ENCODE measurements at regions not wholly inside any gene's neighbourhood (a gene's known extent, or its start where the extent isn't known, plus 50 kb on each side); places are given as distances from the start of the nearest gene placed in this dataset.
A peak's percentile ranks its signal among the peaks of the same experiment; 100 is the strongest.

- Mint-ChIP-seq H3K4me3 (no peak overlapping the region), H3K27ac (no peak overlapping the region), H3K4me1 (ENCODE audit: low read depth) (peaks cover 18% of the 10 kb centered on the region), H3K36me3 (ENCODE audit: low read depth) (no peaks in the 10 kb centered on the region), H3K9me3 (no peaks in the 10 kb centered on the region), H3K27me3 (ENCODE audit: insufficient read depth) (peaks cover 4% of the 10 kb centered on the region)
- TF ChIP-seq CTCF (IDR thresholded peaks at IDR 0.05) = no peak
- DNase-seq = no peak
These were observed 101.6 kb upstream of the BACE2 start for GRCh38 chr21:41066086-41066938.

- peaks cover 4% of the 10 kb centered on the region for H3K27me3 Mint-ChIP-seq (ENCODE audit: insufficient read depth)
- no peak for DNase-seq
- H3K36me3 Mint-ChIP-seq (ENCODE audit: low read depth) = no peaks in the 10 kb centered on the region
- H3K27ac Mint-ChIP-seq = no peak overlapping the region
- no peak for TF ChIP-seq CTCF (IDR thresholded peaks at IDR 0.05)
- H3K4me3 Mint-ChIP-seq = no peak overlapping the region
- peaks cover 18% of the 10 kb centered on the region for H3K4me1 Mint-ChIP-seq (ENCODE audit: low read depth)
- no peaks in the 10 kb centered on the region; the same call in 1 of the 2 replicates for H3K9me3 Mint-ChIP-seq
These were observed 100.3 kb upstream of the BACE2 start for GRCh38 chr21:41067709-41068108.

GRCh38 chr21:41068496-41068895 lies 99.5 kb upstream of the BACE2 start:
- H3K9me3 Mint-ChIP-seq = peaks cover 6% of the 10 kb centered on the region; the same call in 1 of the 2 replicates
- no peak for DNase-seq
- peaks cover 18% of the 10 kb centered on the region for H3K4me1 Mint-ChIP-seq (ENCODE audit: low read depth)
- TF ChIP-seq CTCF (IDR thresholded peaks at IDR 0.05) = no peak
- H3K4me3 Mint-ChIP-seq = peak overlapping the region; percentile 75
- H3K27me3 Mint-ChIP-seq (ENCODE audit: insufficient read depth) = peaks cover 4% of the 10 kb centered on the region
- no peaks in the 10 kb centered on the region for H3K36me3 Mint-ChIP-seq (ENCODE audit: low read depth)
- H3K27ac Mint-ChIP-seq = no peak overlapping the region

GRCh38 chr21:41068967-41069642 lies 98.9 kb upstream of the BACE2 start:
- peak overlapping the region; percentile 75 for H3K4me3 Mint-ChIP-seq
- H3K27me3 Mint-ChIP-seq (ENCODE audit: insufficient read depth) = peaks cover 4% of the 10 kb centered on the region
- H3K9me3 Mint-ChIP-seq = peaks cover 6% of the 10 kb centered on the region; the same call in 1 of the 2 replicates
- no peak overlapping the region for H3K27ac Mint-ChIP-seq
- no peaks in the 10 kb centered on the region for H3K36me3 Mint-ChIP-seq (ENCODE audit: low read depth)
- H3K4me1 Mint-ChIP-seq (ENCODE audit: low read depth) = peaks cover 18% of the 10 kb centered on the region
- TF ChIP-seq CTCF (IDR thresholded peaks at IDR 0.05) = peak; percentile 89
- DNase-seq = peak; percentile 41

GRCh38 chr21:41070284-41070683 lies 97.7 kb upstream of the BACE2 start:
- Mint-ChIP-seq H3K36me3 (ENCODE audit: low read depth) (no peaks in the 10 kb centered on the region), H3K4me3 (no peak overlapping the region), H3K27me3 (ENCODE audit: insufficient read depth) (peaks cover 7% of the 10 kb centered on the region), H3K4me1 (ENCODE audit: low read depth) (peaks cover 9% of the 10 kb centered on the region), H3K9me3 (peaks cover 12% of the 10 kb centered on the region), H3K27ac (no peak overlapping the region)
- TF ChIP-seq CTCF (IDR thresholded peaks at IDR 0.05) = no peak
- DNase-seq = no peak
